ENCODE measurements at regions not wholly inside any gene's neighbourhood (a gene's known extent, or its start where the extent isn't known, plus 50 kb on each side); places are given as distances from the start of the nearest gene placed in this dataset.

DNA sequence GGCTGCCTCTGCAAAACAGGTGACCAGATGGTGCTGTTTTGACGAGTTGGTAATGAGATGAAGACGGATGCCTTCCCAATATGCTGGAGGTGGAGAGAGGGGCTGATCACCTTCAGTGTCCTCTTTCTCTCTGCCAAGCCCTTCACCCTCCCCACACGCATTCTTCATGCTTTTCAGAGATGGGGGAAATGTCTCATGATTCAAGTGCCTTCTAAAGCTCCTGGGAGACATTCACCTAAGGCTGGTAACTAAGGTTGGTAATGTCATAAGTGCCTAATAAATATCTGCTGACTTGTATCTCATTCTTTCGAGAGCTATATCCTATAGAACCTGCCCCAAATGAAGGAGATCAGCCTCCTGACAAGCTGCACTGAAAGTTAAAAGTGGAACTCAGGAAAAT, 86.2 kb upstream of the MBNL2 start:
- DNase-seq = no peak

DNA sequence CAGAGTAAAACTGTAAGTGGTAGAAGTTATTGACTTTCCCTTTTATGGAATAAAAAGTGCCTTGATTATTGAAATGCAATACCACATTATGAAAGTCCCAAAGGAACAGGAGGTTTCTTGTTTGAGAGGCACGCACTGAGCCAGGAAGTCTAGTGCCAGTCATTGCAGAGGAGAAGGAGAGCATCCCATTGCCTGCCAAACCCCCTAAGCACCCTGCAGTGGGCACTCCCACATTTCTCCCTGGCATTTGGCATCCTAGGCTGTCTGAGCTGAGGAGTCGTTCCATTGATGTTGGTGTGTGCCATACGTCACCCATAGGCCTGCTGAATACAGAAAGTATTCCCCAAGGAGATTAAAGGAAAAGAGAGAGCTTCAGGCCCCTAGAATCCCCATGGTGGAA, 85.7 kb upstream of the MBNL2 start:
- no peak for DNase-seq

DNA sequence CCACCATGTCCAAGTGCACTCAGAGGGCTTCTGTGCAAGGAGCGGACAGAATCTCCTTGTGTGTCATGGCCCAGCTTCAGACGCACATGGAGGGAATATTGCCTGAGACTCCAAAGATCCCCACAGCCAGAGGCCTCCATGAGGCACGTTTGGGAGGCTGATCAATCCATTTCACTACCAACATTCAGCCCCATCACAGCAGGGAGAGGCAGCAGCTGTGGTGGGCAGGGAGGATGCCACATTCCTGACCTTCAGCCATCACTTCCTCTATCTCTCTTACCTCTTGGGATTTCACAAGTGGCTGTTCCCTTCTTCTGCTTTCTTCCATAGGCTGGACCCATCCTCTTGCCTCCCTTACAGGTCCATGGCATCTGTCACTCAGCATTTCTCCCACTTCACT, 82.4 kb upstream of the MBNL2 start:
- no peak for DNase-seq

DNA sequence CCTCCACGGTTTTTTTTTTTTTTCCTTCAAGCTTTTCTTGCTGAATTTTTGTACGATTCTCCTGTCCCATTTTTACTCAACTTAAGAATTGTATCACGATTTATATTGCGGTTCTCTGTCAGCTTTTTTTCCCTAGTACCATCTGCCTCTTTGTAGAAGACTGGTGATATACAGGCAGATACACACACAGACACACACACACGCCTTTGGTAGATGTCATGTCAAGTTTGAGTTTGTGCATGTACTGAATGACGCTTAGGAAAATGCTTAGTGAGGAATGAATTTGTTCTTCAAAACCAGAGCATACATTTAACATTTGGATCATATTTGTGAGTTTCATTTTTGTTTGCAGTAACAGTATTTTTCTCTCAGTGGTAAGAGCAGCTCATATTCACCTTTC, 82.0 kb upstream of the MBNL2 start:
- DNase-seq = no peak

DNA sequence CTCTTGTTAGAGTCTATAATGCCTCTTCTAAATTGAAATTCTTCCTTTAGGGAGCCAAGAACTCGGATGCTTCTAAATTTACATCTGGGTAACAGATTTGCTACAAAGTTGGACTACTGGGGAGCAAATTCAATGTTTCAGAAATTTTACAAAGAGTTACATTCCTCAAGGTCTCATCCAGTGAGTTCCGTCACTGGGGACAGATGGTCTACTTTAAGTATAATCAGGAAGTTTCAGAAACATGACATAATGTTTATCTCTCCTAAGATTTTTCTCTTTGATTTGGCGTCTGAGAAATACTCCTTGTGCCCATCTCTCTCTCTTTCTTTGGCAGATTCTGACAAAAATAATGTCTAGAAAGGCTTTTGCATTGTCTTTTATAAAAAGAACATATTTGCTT, 81.5 kb upstream of the MBNL2 start:
- DNase-seq = no peak

DNA sequence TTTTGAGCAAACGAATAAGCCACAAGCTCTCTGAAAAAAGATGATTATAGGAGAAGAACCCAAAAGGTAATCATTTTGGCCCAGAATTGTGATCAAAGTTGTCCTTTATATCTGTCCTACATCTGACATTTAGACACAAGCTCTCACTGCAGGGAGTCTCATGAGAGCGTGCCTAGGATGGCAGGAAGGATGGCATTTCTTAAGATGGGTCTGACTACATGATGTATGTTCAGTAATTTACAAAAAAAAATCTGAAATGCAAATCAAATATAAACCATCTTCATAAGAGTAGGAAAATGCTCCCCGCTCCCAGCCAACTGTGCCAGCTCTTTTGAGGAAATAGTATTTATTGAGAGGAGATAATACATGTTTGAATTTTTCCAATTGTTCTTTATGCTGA, 81.0 kb upstream of the MBNL2 start:
- no peak for DNase-seq

DNA sequence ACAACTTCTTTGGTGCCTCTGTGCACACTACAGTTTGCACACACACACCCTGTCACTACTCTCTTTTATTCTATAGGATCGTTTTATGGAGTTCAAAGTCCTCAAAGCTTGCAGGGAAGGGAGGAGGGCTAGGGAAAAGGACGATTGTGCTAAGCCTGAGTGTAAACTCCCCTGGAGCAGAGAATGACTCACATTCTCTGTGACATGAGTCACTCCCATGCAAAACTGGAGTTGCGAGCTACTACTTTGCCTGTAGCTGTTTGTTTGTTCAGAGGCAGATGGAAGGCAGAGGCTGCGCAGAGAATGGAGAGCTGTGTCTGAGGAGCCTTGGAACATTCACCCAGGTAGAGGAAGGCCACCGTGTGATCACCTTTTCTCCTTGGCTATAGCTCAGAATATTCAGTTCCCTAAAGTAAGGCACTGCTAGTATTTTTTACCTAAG, 80.5 kb upstream of the MBNL2 start:
- DNase-seq = no peak

DNA sequence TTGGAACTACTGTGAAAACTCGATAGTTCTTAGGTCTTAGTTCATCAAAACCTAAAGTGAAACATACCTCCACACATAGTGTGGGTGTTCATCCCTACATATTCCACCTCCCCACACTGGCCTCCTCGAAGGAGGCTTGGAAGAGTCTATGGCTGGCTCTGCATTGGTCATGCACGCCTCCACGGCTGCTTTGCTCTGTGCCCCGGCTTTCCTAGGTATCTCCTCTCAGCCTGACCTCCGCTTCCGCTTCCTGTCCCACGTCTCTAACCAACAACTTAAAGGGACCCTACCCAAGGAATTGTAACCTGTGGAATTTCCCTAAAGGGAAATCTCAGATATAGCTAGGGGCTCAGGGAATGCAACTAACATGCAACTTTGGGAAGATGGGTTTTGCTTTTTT, 79.7 kb upstream of the MBNL2 start:
- DNase-seq = no peak

DNA sequence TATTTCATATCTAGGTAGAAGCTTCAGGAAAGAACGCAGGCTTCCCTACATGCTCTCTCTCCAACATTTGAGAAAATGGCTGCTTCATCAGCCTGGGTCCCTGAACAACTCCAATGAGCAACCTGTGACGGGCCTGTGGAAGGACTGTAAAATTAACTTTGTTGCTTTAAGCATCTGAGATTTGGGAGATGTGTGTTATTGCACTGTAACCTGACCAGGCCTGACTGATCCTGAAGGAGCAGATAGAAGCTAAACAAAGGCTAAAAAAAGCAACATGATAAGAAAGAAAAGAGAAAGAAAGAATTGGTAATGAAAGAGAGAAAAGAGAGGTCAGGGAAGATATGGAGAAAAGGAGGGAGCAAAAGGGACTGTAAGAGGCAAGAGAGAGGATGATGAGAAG, 77.1 kb upstream of the MBNL2 start:
- no peak for DNase-seq

DNA sequence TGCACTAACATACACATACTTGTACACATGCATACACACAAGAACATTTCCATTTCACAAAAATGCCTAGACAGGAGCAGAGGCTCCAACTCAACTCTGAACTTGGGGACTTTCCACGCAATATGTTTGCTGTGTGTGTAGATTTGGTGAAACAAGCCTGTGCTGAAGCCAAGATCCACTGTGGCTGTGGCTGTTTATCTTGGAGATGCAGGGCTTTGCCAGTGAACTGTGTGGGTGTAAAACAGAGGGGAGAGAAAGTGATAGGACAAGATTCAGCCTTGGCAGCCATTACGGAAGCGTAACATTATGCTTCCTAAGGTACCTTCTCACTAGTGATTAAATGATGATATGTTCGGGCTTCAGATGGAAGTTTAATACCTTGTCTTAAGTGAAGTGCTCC, 73.2 kb upstream of the MBNL2 start:
- no peak for DNase-seq

DNA sequence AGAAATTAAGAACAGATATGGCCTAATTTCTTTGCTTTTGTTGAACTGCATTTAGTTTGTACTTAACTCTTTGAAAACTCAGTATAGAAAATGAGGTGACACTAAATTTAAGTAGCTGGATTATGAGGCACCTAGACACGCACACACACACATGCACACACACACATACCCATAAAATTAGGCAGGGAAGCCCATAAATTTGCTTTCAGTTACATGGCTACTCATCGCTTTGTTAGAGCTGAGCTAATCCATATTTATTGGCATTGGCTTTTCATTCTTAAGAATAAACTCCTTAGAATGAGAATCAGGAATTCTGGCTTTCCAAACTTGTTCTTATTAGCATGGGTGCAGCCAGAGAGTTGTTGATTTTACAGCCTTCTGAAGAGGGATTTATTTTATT, 61.7 kb upstream of the MBNL2 start:
- DNase-seq = no peak

DNA sequence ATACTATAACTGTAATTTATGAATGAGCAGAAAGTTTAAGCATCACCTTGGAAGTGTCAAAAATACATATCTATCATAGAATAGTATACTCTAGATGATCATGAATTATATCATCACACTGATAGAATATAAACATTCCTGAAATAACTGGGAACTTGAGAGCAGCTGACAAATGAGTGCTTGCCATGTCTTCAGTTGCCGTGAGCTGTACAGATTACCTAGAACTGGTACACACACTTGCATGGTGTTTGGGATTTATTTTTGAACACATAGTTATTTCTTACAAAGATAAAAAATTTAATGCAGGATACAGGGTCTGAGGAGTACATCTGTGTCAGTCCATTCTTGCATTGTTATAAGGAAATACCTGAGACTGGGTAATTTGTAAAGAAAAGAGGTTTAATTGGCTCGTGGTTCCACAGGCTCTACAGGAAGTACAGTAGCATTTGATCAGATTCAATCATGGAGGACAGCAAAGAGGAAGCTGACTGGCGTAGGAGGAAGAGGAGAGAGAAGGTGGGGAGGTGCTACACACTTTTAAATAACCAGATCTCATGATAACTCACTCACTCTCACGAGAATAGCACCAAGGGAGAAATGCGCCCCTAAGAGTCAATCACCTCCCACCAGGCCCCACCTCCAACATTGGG, 60.4 kb upstream of the MBNL2 start:
- DNase-seq = no peak

DNA sequence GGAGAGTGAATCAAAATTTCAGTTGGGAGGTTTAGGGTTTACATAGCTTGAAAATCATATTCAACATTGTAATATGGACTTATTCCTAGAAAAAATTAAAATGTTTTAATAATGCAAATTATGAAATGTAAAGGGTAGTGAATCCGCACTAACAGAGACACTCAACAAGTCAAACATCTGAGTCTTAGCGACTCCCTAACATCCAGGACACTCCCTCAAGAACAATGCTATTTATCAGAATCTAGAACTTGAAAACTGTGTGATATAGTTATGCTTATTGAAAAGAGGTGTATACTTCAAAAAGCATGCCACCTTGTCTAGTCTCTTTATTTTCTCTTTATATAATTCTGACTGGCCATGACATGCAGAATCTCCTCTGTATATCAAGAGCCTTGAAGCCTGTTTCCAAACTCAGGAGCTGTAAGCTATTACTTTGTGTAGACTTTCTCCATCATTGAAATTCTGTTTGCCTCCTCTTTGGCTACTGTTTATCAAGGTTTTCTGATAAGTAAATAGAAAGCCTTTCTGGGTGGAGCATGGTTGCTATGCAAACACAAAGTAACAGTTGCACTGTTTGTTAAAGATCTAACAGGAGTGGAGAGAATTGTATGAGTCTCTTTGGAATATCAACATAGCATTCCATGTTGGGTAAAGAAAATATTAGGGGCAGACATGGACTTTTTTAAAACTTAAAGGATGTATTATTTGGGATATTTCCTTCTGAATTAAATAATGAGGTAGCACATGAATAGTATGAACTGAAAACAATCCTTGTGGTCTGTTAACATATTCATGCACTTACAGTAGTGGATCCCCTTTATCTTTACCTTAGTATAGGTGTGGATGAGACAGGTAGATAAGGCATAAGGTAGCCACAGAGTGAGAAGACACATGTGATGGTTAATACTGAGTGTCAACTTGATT, 56.4 kb upstream of the MBNL2 start:
- DNase-seq = no peak

DNA sequence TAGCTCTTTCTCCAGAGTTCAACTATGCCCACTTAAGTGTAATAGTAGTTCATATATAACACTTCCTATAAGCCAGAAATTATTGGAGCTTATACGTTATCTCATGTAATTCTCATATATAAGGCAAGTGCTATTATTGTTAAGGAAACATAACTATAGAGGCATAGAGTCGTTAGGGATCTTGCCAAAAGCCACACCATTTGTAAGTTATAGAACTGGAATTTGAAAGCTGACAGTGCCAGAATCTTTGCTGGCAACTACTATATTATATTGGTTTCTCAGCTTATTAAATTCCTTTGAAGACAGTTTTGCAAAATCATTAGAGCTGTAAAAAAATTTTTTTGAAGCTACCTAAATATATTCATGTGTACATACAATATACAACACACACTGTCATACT, 51.0 kb upstream of the MBNL2 start:
- no peak for DNase-seq

Measured in right lung (tissue), 2 donors.